HL-60 (cell line): ENCODE measurements at regions not wholly inside any gene's neighbourhood (a gene's known extent, or its start where the extent isn't known, plus 50 kb on each side); places are given as distances from the start of the nearest gene placed in this dataset.

Experiments used
- DNase-seq, 2 experiments: peaks; one replicate each; pipeline ENCODE4 v3.0.0-alpha.2; 2010 to 2020; ENCODE audit warnings: low read depth in 1 of 2, low spot score in 1 of 2
- H3K27ac ChIP-seq: fragments of 250-450 bp; sonication (Bioruptor Pico); replicated peaks from 2 replicates; pipeline ENCODE4 v1.5.1; 2020; ENCODE audit warnings: mild to moderate bottlenecking, moderate library complexity
- H3K27me3 ChIP-seq: fragments of 250-450 bp; sonication (Bioruptor Pico); 2 replicates; pipeline ENCODE4 v1.5.1; 2021; ENCODE audit warnings: mild to moderate bottlenecking, moderate library complexity; ENCODE audit not compliant: insufficient read depth, poor library complexity, severe bottlenecking
- H3K4me3 ChIP-seq: replicated peaks from 2 replicates; pipeline ENCODE4 v1.5.1; 2011; ENCODE audit warnings: mild to moderate bottlenecking, control low read depth, low read length; ENCODE audit not compliant: insufficient read depth
- CTCF ChIP-seq: IDR thresholded peaks from one replicate; pipeline ENCODE4 v1.5.1; 2011; ENCODE audit warnings: low read length, control low read depth, inconsistent platforms; ENCODE audit not compliant: insufficient read depth
- GABPA ChIP-seq: IDR thresholded peaks from 2 replicates; pipeline ENCODE4 v1.6.1; 2012; ENCODE audit warnings: low read depth
- POLR2AphosphoS5 ChIP-seq: IDR thresholded peaks from 2 replicates; pipeline ENCODE4 v1.6.1; 2012; ENCODE audit warnings: low read depth
- SPI1 ChIP-seq: IDR thresholded peaks from 2 replicates; pipeline ENCODE4 v1.6.1; 2012; ENCODE audit warnings: low read depth, mild to moderate bottlenecking, borderline replicate concordance
- TF ChIP-seq, protein P1 (sequence below): IDR thresholded peaks from 2 replicates; pipeline ENCODE4 v1.6.1; 2012; ENCODE audit warnings: low read depth; ENCODE audit not compliant: insufficient replicate concordance

DNA sequence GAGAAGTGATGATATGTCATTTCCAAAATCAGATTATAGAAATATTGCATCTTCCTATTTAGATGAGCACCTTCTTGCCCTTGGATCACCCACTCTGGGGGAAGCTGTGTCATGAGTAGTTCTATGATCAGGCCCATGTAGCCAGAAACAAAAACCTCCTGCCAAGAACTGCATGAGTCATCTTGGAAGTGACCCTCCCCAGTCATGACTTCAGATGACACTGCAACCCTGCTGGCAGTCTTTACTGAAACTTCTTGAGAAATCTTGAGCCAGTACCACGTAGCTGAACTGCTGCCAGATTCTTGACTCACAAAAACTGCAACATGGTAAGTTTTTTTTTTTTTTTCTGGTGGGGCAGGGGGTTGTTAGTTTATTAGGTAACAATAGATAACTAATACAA, 439.6 kb upstream of the PTGER4 start:
- no peak for TF ChIP-seq SPI1
- TF ChIP-seq CTCF: no peak
- no peak for TF ChIP-seq POLR2AphosphoS5
- TF ChIP-seq GABPA: no peak
- TF ChIP-seq, protein P1, sequence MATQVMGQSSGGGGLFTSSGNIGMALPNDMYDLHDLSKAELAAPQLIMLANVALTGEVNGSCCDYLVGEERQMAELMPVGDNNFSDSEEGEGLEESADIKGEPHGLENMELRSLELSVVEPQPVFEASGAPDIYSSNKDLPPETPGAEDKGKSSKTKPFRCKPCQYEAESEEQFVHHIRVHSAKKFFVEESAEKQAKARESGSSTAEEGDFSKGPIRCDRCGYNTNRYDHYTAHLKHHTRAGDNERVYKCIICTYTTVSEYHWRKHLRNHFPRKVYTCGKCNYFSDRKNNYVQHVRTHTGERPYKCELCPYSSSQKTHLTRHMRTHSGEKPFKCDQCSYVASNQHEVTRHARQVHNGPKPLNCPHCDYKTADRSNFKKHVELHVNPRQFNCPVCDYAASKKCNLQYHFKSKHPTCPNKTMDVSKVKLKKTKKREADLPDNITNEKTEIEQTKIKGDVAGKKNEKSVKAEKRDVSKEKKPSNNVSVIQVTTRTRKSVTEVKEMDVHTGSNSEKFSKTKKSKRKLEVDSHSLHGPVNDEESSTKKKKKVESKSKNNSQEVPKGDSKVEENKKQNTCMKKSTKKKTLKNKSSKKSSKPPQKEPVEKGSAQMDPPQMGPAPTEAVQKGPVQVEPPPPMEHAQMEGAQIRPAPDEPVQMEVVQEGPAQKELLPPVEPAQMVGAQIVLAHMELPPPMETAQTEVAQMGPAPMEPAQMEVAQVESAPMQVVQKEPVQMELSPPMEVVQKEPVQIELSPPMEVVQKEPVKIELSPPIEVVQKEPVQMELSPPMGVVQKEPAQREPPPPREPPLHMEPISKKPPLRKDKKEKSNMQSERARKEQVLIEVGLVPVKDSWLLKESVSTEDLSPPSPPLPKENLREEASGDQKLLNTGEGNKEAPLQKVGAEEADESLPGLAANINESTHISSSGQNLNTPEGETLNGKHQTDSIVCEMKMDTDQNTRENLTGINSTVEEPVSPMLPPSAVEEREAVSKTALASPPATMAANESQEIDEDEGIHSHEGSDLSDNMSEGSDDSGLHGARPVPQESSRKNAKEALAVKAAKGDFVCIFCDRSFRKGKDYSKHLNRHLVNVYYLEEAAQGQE: no peak
- H3K4me3 ChIP-seq: no peak overlapping the region
- no peak for DNase-seq
- H3K27ac ChIP-seq: no peak overlapping the region
- H3K27me3 ChIP-seq: no peaks in the 10 kb centered on the region

DNA sequence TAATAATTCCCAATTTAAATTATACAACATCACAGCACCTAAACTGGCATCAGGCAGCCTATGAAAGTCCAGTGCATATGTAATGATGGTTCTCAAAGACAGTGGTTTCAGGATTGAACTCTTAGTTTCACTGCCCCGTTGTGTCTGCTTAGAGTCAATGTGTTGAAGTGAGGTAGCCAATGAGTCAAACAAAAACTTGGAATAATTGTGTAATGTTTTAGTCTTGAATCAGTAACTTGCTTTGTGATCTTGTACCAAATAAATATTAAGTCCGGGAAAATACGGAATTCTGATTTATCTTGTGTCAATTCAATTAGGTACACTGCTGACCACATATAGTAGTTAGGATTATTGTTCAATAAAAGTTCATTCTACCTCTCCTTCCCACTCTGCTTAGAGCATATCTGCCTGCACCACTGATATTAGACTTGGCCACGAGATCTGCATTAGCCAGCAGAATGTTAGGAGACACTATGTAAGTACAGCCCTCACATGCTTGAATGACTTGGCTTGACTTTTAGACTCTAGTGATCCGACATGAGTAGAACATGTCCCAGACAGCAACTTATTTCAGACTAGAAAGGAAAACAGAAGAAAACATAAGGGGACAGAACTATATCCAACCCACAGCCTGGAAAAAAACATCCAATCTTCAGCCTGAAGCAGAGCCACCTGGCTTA, 441.5 kb upstream of the PTGER4 start:
- TF ChIP-seq SPI1 (no peak), POLR2AphosphoS5 (no peak), CTCF (no peak), GABPA (no peak)
- TF ChIP-seq, protein P1: no peak
- Histone ChIP-seq H3K27ac (no peak overlapping the region), H3K4me3 (no peak overlapping the region), H3K27me3 (no peaks in the 10 kb centered on the region)
- no peak for DNase-seq

- no peaks in the 10 kb centered on the region for H3K27me3 ChIP-seq
- TF ChIP-seq SPI1: no peak
- no peak for DNase-seq
- H3K4me3 ChIP-seq: no peak overlapping the region
- H3K27ac ChIP-seq: no peak overlapping the region
Observed at GRCh38 chr5:40235471-40236400, 444.0 kb upstream of the PTGER4 start.

DNA sequence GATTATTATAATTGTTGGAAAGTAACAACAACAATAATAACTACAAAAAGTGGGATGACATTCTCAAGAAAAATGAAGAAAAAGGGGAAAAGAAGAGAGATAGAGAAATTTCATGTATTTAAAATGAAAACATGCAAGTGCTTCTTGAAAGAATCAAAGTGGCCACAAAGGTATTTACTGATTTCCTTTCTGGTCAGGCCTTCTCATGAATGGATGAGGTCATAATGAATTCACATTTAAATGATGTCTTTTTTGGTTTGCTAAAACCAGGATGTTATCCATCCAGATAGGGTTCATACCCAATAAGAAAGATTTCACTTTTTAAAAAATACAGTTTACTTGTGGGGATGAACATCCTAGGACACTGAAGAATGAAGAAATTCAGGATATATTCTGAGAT, 446.4 kb upstream of the PTGER4 start:
- no peak for DNase-seq
- H3K4me3 ChIP-seq: no peak overlapping the region
- H3K27ac ChIP-seq: no peak overlapping the region
- no peaks in the 10 kb centered on the region for H3K27me3 ChIP-seq
- TF ChIP-seq POLR2AphosphoS5 (no peak), GABPA (no peak), CTCF (no peak), SPI1 (no peak)
- TF ChIP-seq, protein P1: no peak
